ENCODE measurements at regions not wholly inside any gene's neighbourhood (a gene's known extent, or its start where the extent isn't known, plus 50 kb on each side); places are given as distances from the start of the nearest gene placed in this dataset.

- Histone ChIP-seq H3K9ac (ENCODE audit: low read depth, low read length) (no peak overlapping the region), H3K9me3 (ENCODE audit: insufficient read depth, low read depth, low read length) (no peaks in the 10 kb centered on the region), H3K27ac (ENCODE audit: low read depth, low read length) (no peak overlapping the region), H3K4me3 (ENCODE audit: low read length) (no peak overlapping the region), H3K36me3 (ENCODE audit: insufficient read depth, low read length) (no peaks in the 10 kb centered on the region), H3K4me1 (ENCODE audit: insufficient read depth, low read length) (no peaks in the 10 kb centered on the region), H3K27me3 (ENCODE audit: insufficient read depth, low read length) (no peaks in the 10 kb centered on the region)
- 93% methylated on average over 3 of the region's 3 CpGs for WGBS
Measured at GRCh38 chr15:26439681-26440080, 333.2 kb downstream of the GABRB3 start.

- 86% methylated on average over 6 of the region's 6 CpGs for WGBS
- Histone ChIP-seq H3K9ac (ENCODE audit: low read depth, low read length) (no peak overlapping the region), H3K27me3 (ENCODE audit: insufficient read depth, low read length) (no peaks in the 10 kb centered on the region), H3K4me1 (ENCODE audit: insufficient read depth, low read length) (no peaks in the 10 kb centered on the region), H3K36me3 (ENCODE audit: insufficient read depth, low read length) (no peaks in the 10 kb centered on the region), H3K9me3 (ENCODE audit: insufficient read depth, low read depth, low read length) (no peaks in the 10 kb centered on the region), H3K27ac (ENCODE audit: low read depth, low read length) (no peak overlapping the region), H3K4me3 (ENCODE audit: low read length) (no peak overlapping the region)
Measured at GRCh38 chr15:26438718-26439117, 334.1 kb downstream of the GABRB3 start.

- Histone ChIP-seq H3K9ac (ENCODE audit: low read depth, low read length) (no peak overlapping the region), H3K9me3 (ENCODE audit: insufficient read depth, low read depth, low read length) (no peaks in the 10 kb centered on the region), H3K4me3 (ENCODE audit: low read length) (no peak overlapping the region), H3K4me1 (ENCODE audit: insufficient read depth, low read length) (no peaks in the 10 kb centered on the region), H3K27me3 (ENCODE audit: insufficient read depth, low read length) (no peaks in the 10 kb centered on the region), H3K36me3 (ENCODE audit: insufficient read depth, low read length) (no peaks in the 10 kb centered on the region), H3K27ac (ENCODE audit: low read depth, low read length) (no peak overlapping the region)
- 88% methylated on average over 4 of the region's 4 CpGs for WGBS
Measured at GRCh38 chr15:26438316-26438715, 334.6 kb downstream of the GABRB3 start.

- H3K4me1 ChIP-seq (ENCODE audit: insufficient read depth, low read length) = no peaks in the 10 kb centered on the region
- H3K9ac ChIP-seq (ENCODE audit: low read depth, low read length) = no peak overlapping the region
- H3K27ac ChIP-seq (ENCODE audit: low read depth, low read length) = no peak overlapping the region
- H3K9me3 ChIP-seq (ENCODE audit: insufficient read depth, low read depth, low read length) = 0 out of 2 replicates have a peak, but pooled peaks cover 3% of the 10 kb centered on the region
- H3K4me3 ChIP-seq (ENCODE audit: low read length) = no peak overlapping the region
- H3K36me3 ChIP-seq (ENCODE audit: insufficient read depth, low read length) = no peaks in the 10 kb centered on the region
- H3K27me3 ChIP-seq (ENCODE audit: insufficient read depth, low read length) = no peaks in the 10 kb centered on the region
- 93% methylated on average over 5 of the region's 5 CpGs for whole genome bisulfite sequencing
Measured at GRCh38 chr15:26433818-26434217, 339.0 kb downstream of the GABRB3 start.

- no peaks in the 10 kb centered on the region for H3K36me3 ChIP-seq (ENCODE audit: insufficient read depth, low read length)
- 0 out of 2 replicates have a peak, but pooled peaks cover 3% of the 10 kb centered on the region for H3K9me3 ChIP-seq (ENCODE audit: insufficient read depth, low read depth, low read length)
- H3K9ac ChIP-seq (ENCODE audit: low read depth, low read length) = no peak overlapping the region
- no peak overlapping the region for H3K4me3 ChIP-seq (ENCODE audit: low read length)
- no peak overlapping the region for H3K27ac ChIP-seq (ENCODE audit: low read depth, low read length)
- WGBS = 85% methylated on average over 2 of the region's 2 CpGs
- H3K4me1 ChIP-seq (ENCODE audit: insufficient read depth, low read length) = no peaks in the 10 kb centered on the region
- no peaks in the 10 kb centered on the region for H3K27me3 ChIP-seq (ENCODE audit: insufficient read depth, low read length)
Measured at GRCh38 chr15:26433060-26433459, 339.8 kb downstream of the GABRB3 start.

GRCh38 chr15:26421065-26421464, 351.8 kb downstream of the GABRB3 start:
- 96% methylated on average over 2 of the region's 2 CpGs for WGBS
- peaks cover 10% of the 10 kb centered on the region; the same call in 1 of the 2 replicates for H3K9me3 ChIP-seq (ENCODE audit: insufficient read depth, low read depth, low read length)
- H3K9ac ChIP-seq (ENCODE audit: low read depth, low read length) = no peak overlapping the region
- no peak overlapping the region for H3K4me3 ChIP-seq (ENCODE audit: low read length)
- H3K27me3 ChIP-seq (ENCODE audit: insufficient read depth, low read length) = no peaks in the 10 kb centered on the region
- H3K4me1 ChIP-seq (ENCODE audit: insufficient read depth, low read length) = no peaks in the 10 kb centered on the region
- no peak overlapping the region for H3K27ac ChIP-seq (ENCODE audit: low read depth, low read length)
- no peaks in the 10 kb centered on the region for H3K36me3 ChIP-seq (ENCODE audit: insufficient read depth, low read length)

GRCh38 chr15:26395624-26396023, 377.2 kb downstream of the GABRB3 start:
- Histone ChIP-seq H3K9me3 (ENCODE audit: insufficient read depth, low read depth, low read length) (no peaks in the 10 kb centered on the region), H3K27me3 (ENCODE audit: insufficient read depth, low read length) (no peaks in the 10 kb centered on the region), H3K4me3 (ENCODE audit: low read length) (no peak overlapping the region), H3K9ac (ENCODE audit: low read depth, low read length) (no peak overlapping the region), H3K4me1 (ENCODE audit: insufficient read depth, low read length) (no peaks in the 10 kb centered on the region), H3K27ac (ENCODE audit: low read depth, low read length) (no peak overlapping the region), H3K36me3 (ENCODE audit: insufficient read depth, low read length) (no peaks in the 10 kb centered on the region)
- 80% methylated on average over 4 of the region's 4 CpGs for WGBS

- Histone ChIP-seq H3K9ac (ENCODE audit: low read depth, low read length) (no peak overlapping the region), H3K9me3 (ENCODE audit: insufficient read depth, low read depth, low read length) (no peaks in the 10 kb centered on the region), H3K4me3 (ENCODE audit: low read length) (no peak overlapping the region), H3K27ac (ENCODE audit: low read depth, low read length) (no peak overlapping the region), H3K27me3 (ENCODE audit: insufficient read depth, low read length) (no peaks in the 10 kb centered on the region), H3K36me3 (ENCODE audit: insufficient read depth, low read length) (no peaks in the 10 kb centered on the region), H3K4me1 (ENCODE audit: insufficient read depth, low read length) (no peaks in the 10 kb centered on the region)
- WGBS = 86% methylated on average over 8 of the region's 8 CpGs
Measured at GRCh38 chr15:26394801-26395200, 378.1 kb downstream of the GABRB3 start.

- no peaks in the 10 kb centered on the region for H3K27me3 ChIP-seq (ENCODE audit: insufficient read depth, low read length)
- no peaks in the 10 kb centered on the region for H3K36me3 ChIP-seq (ENCODE audit: insufficient read depth, low read length)
- H3K9me3 ChIP-seq (ENCODE audit: insufficient read depth, low read depth, low read length) = no peaks in the 10 kb centered on the region
- no peak overlapping the region for H3K9ac ChIP-seq (ENCODE audit: low read depth, low read length)
- no peak overlapping the region for H3K4me3 ChIP-seq (ENCODE audit: low read length)
- no peak overlapping the region for H3K27ac ChIP-seq (ENCODE audit: low read depth, low read length)
- peaks cover 5% of the 10 kb centered on the region; the same call in 1 of the 2 replicates for H3K4me1 ChIP-seq (ENCODE audit: insufficient read depth, low read length)
- 95% methylated on average over 2 of the region's 2 CpGs for WGBS
Measured at GRCh38 chr15:26392956-26393355, 379.9 kb downstream of the GABRB3 start.

GRCh38 chr15:26391567-26392194, 381.2 kb downstream of the GABRB3 start:
- H3K36me3 ChIP-seq (ENCODE audit: insufficient read depth, low read length) = no peaks in the 10 kb centered on the region
- H3K4me1 ChIP-seq (ENCODE audit: insufficient read depth, low read length) = peaks cover 5% of the 10 kb centered on the region; the same call in 1 of the 2 replicates
- H3K27me3 ChIP-seq (ENCODE audit: insufficient read depth, low read length) = no peaks in the 10 kb centered on the region
- H3K9ac ChIP-seq (ENCODE audit: low read depth, low read length) = no peak overlapping the region
- no peaks in the 10 kb centered on the region for H3K9me3 ChIP-seq (ENCODE audit: insufficient read depth, low read depth, low read length)
- WGBS = 93% methylated on average over 4 of the region's 5 CpGs
- H3K27ac ChIP-seq (ENCODE audit: low read depth, low read length) = no peak overlapping the region
- no peak overlapping the region for H3K4me3 ChIP-seq (ENCODE audit: low read length)

GRCh38 chr15:26382444-26383072, 390.3 kb downstream of the GABRB3 start:
- 89% methylated on average over 8 of the region's 8 CpGs for WGBS
- Histone ChIP-seq H3K9me3 (ENCODE audit: insufficient read depth, low read depth, low read length) (no peaks in the 10 kb centered on the region), H3K9ac (ENCODE audit: low read depth, low read length) (no peak overlapping the region), H3K27ac (ENCODE audit: low read depth, low read length) (no peak overlapping the region), H3K4me1 (ENCODE audit: insufficient read depth, low read length) (no peaks in the 10 kb centered on the region), H3K4me3 (ENCODE audit: low read length) (no peak overlapping the region), H3K27me3 (ENCODE audit: insufficient read depth, low read length) (no peaks in the 10 kb centered on the region), H3K36me3 (ENCODE audit: insufficient read depth, low read length) (no peaks in the 10 kb centered on the region)

All from HUES64 (cell line).